H9 (cell line): ENCODE measurements at regions not wholly inside any gene's neighbourhood (a gene's known extent, or its start where the extent isn't known, plus 50 kb on each side); places are given as distances from the start of the nearest gene placed in this dataset.

Source experiments
- DNase-seq: peaks from one replicate; pipeline ENCODE4 v3.0.0-alpha.2; 2017
- H2AFZ ChIP-seq: one replicate; pipeline ENCODE4 v1.6.1; 2013; ENCODE audit warnings: mild to moderate bottlenecking, low read length, control low read depth, moderate library complexity
- H2AK5ac ChIP-seq: 2 replicates; pipeline ENCODE4 v1.6.1; 2013; ENCODE audit warnings: low read length, control low read depth, mixed read lengths; ENCODE audit not compliant: insufficient read length
- H2BK120ac ChIP-seq: one replicate; pipeline ENCODE4 v1.6.1; 2013; ENCODE audit warnings: low read depth, mild to moderate bottlenecking, low read length, control low read depth, inconsistent platforms; ENCODE audit not compliant: poor library complexity, severe bottlenecking
- H2BK12ac ChIP-seq: 2 replicates; pipeline ENCODE4 v1.6.1; 2013; ENCODE audit warnings: low read length, control low read depth, mixed read lengths, low read depth; ENCODE audit not compliant: insufficient read length
- H2BK15ac ChIP-seq: 2 replicates; pipeline ENCODE4 v1.6.1; 2013; ENCODE audit warnings: low read depth, low read length, control low read depth
- H2BK20ac ChIP-seq: one replicate; pipeline ENCODE4 v1.6.1; 2013; ENCODE audit warnings: low read depth, mild to moderate bottlenecking, low read length, control low read depth, inconsistent platforms; ENCODE audit not compliant: poor library complexity, severe bottlenecking
- H2BK5ac ChIP-seq: 2 replicates; pipeline ENCODE4 v1.6.1; 2013; ENCODE audit warnings: low read length, control low read depth, mixed read lengths; ENCODE audit not compliant: insufficient read length
- H3K14ac ChIP-seq: 2 replicates; pipeline ENCODE4 v1.6.1; 2013; ENCODE audit warnings: low read length, control low read depth; ENCODE audit not compliant: insufficient read depth
- H3K18ac ChIP-seq: 2 replicates; pipeline ENCODE4 v1.6.1; 2013; ENCODE audit warnings: low read depth, mild to moderate bottlenecking, mixed read lengths, low read length, control low read depth; ENCODE audit not compliant: insufficient read length
- H3K23ac ChIP-seq: 2 replicates; pipeline ENCODE4 v1.6.1; 2013; ENCODE audit warnings: low read length, control low read depth, mixed read lengths, low read depth; ENCODE audit not compliant: insufficient read length
- H3K23me2 ChIP-seq: 2 replicates; pipeline ENCODE4 v1.6.1; 2013; ENCODE audit warnings: low read depth, mild to moderate bottlenecking, mixed read lengths, low read length, control low read depth; ENCODE audit not compliant: insufficient read length, poor library complexity, severe bottlenecking
- H3K27ac ChIP-seq: 2 replicates; pipeline ENCODE4 v1.5.1; 2013; ENCODE audit warnings: low read length, control low read depth, mixed read lengths, low read depth; ENCODE audit not compliant: insufficient read length
- H3K27me3 ChIP-seq: 2 replicates; pipeline ENCODE4 v1.6.1; 2013; ENCODE audit warnings: low read length, control low read depth, inconsistent platforms; ENCODE audit not compliant: insufficient read depth
- H3K4ac ChIP-seq: 2 replicates; pipeline ENCODE4 v1.6.1; 2013; ENCODE audit warnings: low read depth, mild to moderate bottlenecking, control low read depth, inconsistent platforms, low read length, moderate library complexity
- H3K4me1 ChIP-seq: 2 replicates; pipeline ENCODE4 v1.6.1; 2013; ENCODE audit warnings: low read length, control low read depth, inconsistent platforms; ENCODE audit not compliant: insufficient read depth
- H3K4me2 ChIP-seq: 2 replicates; pipeline ENCODE4 v1.6.1; 2013; ENCODE audit warnings: low read length, control low read depth, mixed read lengths; ENCODE audit not compliant: insufficient read length, insufficient read depth
- H3K56ac ChIP-seq: 2 replicates; pipeline ENCODE4 v1.6.1; 2013; ENCODE audit warnings: low read depth, mild to moderate bottlenecking, mixed read lengths, low read length, control low read depth; ENCODE audit not compliant: insufficient read length
- H3K79me1 ChIP-seq: 2 replicates; pipeline ENCODE4 v1.6.1; 2013; ENCODE audit warnings: low read depth, mild to moderate bottlenecking, moderate library complexity, low read length, control low read depth, inconsistent platforms; ENCODE audit not compliant: insufficient read depth, poor library complexity, severe bottlenecking
- H3K79me2 ChIP-seq: 2 replicates; pipeline ENCODE4 v1.6.1; 2013; ENCODE audit warnings: low read length, control low read depth, inconsistent platforms; ENCODE audit not compliant: insufficient read depth
- H3K9ac ChIP-seq: 2 replicates; pipeline ENCODE4 v1.6.1; 2013; ENCODE audit warnings: low read length, control low read depth, mixed read lengths; ENCODE audit not compliant: insufficient read length; ENCODE audit errors: extremely low read depth
- H3K9me3 ChIP-seq: one replicate; pipeline ENCODE4 v1.6.1; 2013; ENCODE audit warnings: low read depth, low read length, inconsistent platforms; ENCODE audit not compliant: control insufficient read depth
- H3T11ph ChIP-seq: one replicate; pipeline ENCODE4 v1.6.1; 2013; ENCODE audit warnings: mild to moderate bottlenecking, low read length, control low read depth, inconsistent platforms
- H4K20me1 ChIP-seq: one replicate; pipeline ENCODE4 v1.6.1; 2013; ENCODE audit not compliant: control insufficient read depth, insufficient read length, insufficient read depth
- H4K5ac ChIP-seq: 2 replicates; pipeline ENCODE4 v1.6.1; 2013; ENCODE audit warnings: low read depth, mild to moderate bottlenecking, mixed read lengths, low read length, control low read depth; ENCODE audit not compliant: insufficient read length
- H4K8ac ChIP-seq: replicated peaks from 2 replicates; pipeline ENCODE4 v1.6.1; 2013; ENCODE audit warnings: low read length, control low read depth, mixed read lengths, low read depth; ENCODE audit not compliant: insufficient read length
- H4K91ac ChIP-seq: 2 replicates; pipeline ENCODE4 v1.6.1; 2013; ENCODE audit warnings: low read depth, mild to moderate bottlenecking, moderate library complexity, mixed read lengths, low read length, control low read depth; ENCODE audit not compliant: insufficient read length
- H3K27ac Mint-ChIP-seq, 3 experiments: 2 replicates in 2 of 3; 3 replicates in 1 of 3; pipeline ENCODE4 v1.8.0; 2020 to 2021; ENCODE audit warnings: mixed read lengths in 3 of 3, mild to moderate bottlenecking in 1 of 3, moderate library complexity in 1 of 3
- H3K27me3 Mint-ChIP-seq: 2 replicates; pipeline ENCODE4 v1.8.0; 2021; ENCODE audit warnings: low read depth, mild to moderate bottlenecking, moderate library complexity, mixed read lengths
- H3K36me3 Mint-ChIP-seq, 3 experiments: 2 replicates in 2 of 3; 3 replicates in 1 of 3; pipeline ENCODE4 v1.8.0; 2020 to 2021; ENCODE audit warnings: low read depth in 3 of 3, mixed read lengths in 3 of 3; ENCODE audit not compliant: insufficient read depth in 1 of 3
- H3K4me1 Mint-ChIP-seq, 2 experiments: 2 replicates each; pipeline ENCODE4 v1.8.0; 2020; ENCODE audit warnings: mixed read lengths in 2 of 2
- H3K4me3 Mint-ChIP-seq, 2 experiments: 2 replicates in 1 of 2; 3 replicates in 1 of 2; pipeline ENCODE4 v1.8.0; 2020 to 2021; ENCODE audit warnings: mild to moderate bottlenecking in 2 of 2, mixed read lengths in 2 of 2, moderate library complexity in 1 of 2
- H3K9me3 Mint-ChIP-seq, 2 experiments: 2 replicates in 1 of 2; 3 replicates in 1 of 2; pipeline ENCODE4 v1.8.0; 2020; ENCODE audit warnings: mild to moderate bottlenecking in 2 of 2, mixed read lengths in 2 of 2, moderate library complexity in 1 of 2
- TF ChIP-seq, protein P1 (sequence below): fragments of 200-600 bp; sonication (generic); conservative IDR thresholded peaks from 3 replicates; pipeline ENCODE4 v1.8.0; 2021; ENCODE audit warnings: antibody characterized with exemption, mild to moderate bottlenecking

DNA sequence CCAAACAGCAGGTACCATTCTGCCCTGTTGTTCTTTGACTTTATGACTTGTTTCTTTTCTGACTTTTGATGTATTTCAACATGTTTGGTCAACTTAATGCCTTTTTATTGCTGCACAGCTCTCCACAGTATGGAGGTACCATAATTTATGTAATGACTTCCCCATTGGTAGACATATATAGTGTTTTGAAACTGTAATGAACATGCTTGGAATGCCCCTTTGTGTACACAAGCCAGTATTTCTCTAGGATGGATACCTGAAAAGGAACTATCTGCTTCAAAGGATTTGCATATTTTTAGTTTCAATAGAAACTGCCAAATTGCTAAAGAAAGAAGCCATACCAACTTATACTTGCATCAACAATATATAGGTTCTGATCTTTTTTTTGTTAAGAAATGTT is 66.1 kb downstream of the NOG start:
- TF ChIP-seq, protein P1, sequence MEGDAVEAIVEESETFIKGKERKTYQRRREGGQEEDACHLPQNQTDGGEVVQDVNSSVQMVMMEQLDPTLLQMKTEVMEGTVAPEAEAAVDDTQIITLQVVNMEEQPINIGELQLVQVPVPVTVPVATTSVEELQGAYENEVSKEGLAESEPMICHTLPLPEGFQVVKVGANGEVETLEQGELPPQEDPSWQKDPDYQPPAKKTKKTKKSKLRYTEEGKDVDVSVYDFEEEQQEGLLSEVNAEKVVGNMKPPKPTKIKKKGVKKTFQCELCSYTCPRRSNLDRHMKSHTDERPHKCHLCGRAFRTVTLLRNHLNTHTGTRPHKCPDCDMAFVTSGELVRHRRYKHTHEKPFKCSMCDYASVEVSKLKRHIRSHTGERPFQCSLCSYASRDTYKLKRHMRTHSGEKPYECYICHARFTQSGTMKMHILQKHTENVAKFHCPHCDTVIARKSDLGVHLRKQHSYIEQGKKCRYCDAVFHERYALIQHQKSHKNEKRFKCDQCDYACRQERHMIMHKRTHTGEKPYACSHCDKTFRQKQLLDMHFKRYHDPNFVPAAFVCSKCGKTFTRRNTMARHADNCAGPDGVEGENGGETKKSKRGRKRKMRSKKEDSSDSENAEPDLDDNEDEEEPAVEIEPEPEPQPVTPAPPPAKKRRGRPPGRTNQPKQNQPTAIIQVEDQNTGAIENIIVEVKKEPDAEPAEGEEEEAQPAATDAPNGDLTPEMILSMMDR = no peak
- Mint-ChIP-seq H3K27ac (no peak overlapping the region), H3K36me3 (no peaks in the 10 kb centered on the region), H3K9me3 (no peaks in the 10 kb centered on the region; a peak in 1 of 5 replicates), H3K4me3 (no peak overlapping the region), H3K27me3 (peaks cover 15% of the 10 kb centered on the region), H3K4me1 (peaks cover 5% of the 10 kb centered on the region in 2 experiments)
- DNase-seq = no peak
- no peak overlapping the region for H2AFZ ChIP-seq
- no peak overlapping the region for H3K56ac ChIP-seq
- no peaks in the 10 kb centered on the region for H3K4me1 ChIP-seq
- no peak overlapping the region for H3K27ac ChIP-seq
- H4K8ac ChIP-seq = no peak overlapping the region
- H3K23ac ChIP-seq = no peak overlapping the region
- H4K91ac ChIP-seq = no peak overlapping the region
- H3K79me1 ChIP-seq = no peaks in the 10 kb centered on the region
- no peak overlapping the region for H2BK15ac ChIP-seq
- H2AK5ac ChIP-seq = no peak overlapping the region
- H4K20me1 ChIP-seq = no peaks in the 10 kb centered on the region
- H3K23me2 ChIP-seq = no peaks in the 10 kb centered on the region
- no peak overlapping the region for H3K4me2 ChIP-seq
- no peak overlapping the region for H2BK5ac ChIP-seq
- no peak overlapping the region for H4K5ac ChIP-seq
- H3K79me2 ChIP-seq = no peaks in the 10 kb centered on the region
- no peaks in the 10 kb centered on the region for H3K27me3 ChIP-seq
- H3K4ac ChIP-seq = no peak overlapping the region
- no peak overlapping the region for H2BK20ac ChIP-seq
- H3K14ac ChIP-seq = no peak overlapping the region
- no peak overlapping the region for H2BK120ac ChIP-seq
- H3K9me3 ChIP-seq = no peaks in the 10 kb centered on the region
- no peak overlapping the region for H3K9ac ChIP-seq
- no peak overlapping the region for H3K18ac ChIP-seq
- no peak overlapping the region for H2BK12ac ChIP-seq
- no peak overlapping the region for H3T11ph ChIP-seq
